AG09309 (cell line): ENCODE measurements at regions not wholly inside any gene's neighbourhood (a gene's known extent, or its start where the extent isn't known, plus 50 kb on each side); places are given as distances from the start of the nearest gene placed in this dataset.

Experiments used
- DNase-seq: peaks from one replicate; pipeline ENCODE4 v3.0.0-alpha.2; 2010; ENCODE audit warnings: low read depth
- H3K4me3 ChIP-seq: 2 replicates; pipeline ENCODE4 v1.5.1; 2011; ENCODE audit warnings: mild to moderate bottlenecking, low read depth, low read length, moderate library complexity; ENCODE audit not compliant: control insufficient read depth
- TF ChIP-seq, protein P1 (sequence below): IDR thresholded peaks from 2 replicates; pipeline ENCODE4 v1.5.1; 2011; ENCODE audit warnings: mild to moderate bottlenecking, low read depth, low read length, inconsistent platforms; ENCODE audit not compliant: insufficient read depth, control insufficient read depth; ENCODE audit errors: missing control alignments

DNA sequence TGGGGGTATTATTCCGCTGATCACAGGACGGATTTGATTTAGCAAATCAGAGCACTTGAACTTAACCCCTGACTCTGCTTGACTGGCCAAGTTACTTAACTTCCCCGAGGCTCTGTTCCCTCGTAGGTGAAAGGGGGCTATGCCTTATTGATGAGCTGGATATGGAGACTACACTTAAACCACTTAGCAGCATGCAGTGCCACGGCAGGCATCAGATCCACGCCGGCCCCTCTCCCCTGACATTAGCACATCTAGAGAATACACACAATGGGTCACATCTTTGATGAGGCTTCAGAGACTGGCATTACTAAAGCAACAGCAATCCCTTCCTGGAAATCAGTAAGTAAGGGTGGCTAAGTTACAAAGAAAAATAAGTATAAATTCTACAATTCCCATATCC, 71.0 kb downstream of the ABCC12 start:
- no peak for DNase-seq
- H3K4me3 ChIP-seq: no peak overlapping the region
- TF ChIP-seq, protein P1, sequence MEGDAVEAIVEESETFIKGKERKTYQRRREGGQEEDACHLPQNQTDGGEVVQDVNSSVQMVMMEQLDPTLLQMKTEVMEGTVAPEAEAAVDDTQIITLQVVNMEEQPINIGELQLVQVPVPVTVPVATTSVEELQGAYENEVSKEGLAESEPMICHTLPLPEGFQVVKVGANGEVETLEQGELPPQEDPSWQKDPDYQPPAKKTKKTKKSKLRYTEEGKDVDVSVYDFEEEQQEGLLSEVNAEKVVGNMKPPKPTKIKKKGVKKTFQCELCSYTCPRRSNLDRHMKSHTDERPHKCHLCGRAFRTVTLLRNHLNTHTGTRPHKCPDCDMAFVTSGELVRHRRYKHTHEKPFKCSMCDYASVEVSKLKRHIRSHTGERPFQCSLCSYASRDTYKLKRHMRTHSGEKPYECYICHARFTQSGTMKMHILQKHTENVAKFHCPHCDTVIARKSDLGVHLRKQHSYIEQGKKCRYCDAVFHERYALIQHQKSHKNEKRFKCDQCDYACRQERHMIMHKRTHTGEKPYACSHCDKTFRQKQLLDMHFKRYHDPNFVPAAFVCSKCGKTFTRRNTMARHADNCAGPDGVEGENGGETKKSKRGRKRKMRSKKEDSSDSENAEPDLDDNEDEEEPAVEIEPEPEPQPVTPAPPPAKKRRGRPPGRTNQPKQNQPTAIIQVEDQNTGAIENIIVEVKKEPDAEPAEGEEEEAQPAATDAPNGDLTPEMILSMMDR: no peak

DNA sequence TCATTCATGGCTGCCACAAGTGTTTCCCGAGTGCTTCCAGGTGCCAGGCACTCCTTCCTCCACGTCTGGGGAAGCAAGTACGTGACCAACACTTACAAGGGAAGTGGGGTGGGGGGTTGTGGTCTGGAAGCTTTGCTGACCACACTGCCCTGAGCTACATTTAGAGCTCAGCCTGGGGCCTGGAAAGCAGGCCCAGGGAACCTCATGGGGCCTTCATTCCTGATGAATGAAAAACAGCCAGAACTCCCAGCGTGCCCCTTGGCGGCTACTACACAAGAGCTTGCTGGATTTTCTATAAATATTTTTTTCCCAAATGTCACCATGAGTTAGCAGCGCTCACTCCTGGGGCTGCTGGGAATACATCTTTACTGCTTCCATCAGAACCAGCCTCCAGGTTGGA, 73.3 kb downstream of the ABCC12 start:
- TF ChIP-seq, protein P1: no peak
- no peak overlapping the region for H3K4me3 ChIP-seq
- DNase-seq: peak; percentile 46

DNA sequence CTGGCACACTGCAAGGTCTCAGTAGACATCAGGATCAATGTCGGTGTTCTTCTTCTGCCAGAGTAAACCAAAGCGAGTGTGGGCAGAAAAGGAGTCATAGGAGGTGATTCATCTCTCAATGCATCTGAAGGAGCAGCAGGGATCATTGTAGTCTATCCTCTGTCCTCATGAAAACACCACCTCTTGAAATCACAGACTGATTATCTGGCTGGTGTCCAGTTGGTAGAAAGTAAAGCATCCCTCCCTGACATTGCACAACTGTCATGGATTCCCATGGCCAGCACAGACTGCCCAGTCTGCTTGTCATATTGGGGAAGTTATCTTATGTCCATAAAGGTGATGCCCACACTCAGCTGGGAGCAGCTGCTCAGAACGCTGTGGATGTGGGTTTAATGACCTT, 74.1 kb downstream of the ABCC12 start:
- DNase-seq: peak; percentile 85
- H3K4me3 ChIP-seq: no peak overlapping the region
- TF ChIP-seq, protein P1: no peak

DNA sequence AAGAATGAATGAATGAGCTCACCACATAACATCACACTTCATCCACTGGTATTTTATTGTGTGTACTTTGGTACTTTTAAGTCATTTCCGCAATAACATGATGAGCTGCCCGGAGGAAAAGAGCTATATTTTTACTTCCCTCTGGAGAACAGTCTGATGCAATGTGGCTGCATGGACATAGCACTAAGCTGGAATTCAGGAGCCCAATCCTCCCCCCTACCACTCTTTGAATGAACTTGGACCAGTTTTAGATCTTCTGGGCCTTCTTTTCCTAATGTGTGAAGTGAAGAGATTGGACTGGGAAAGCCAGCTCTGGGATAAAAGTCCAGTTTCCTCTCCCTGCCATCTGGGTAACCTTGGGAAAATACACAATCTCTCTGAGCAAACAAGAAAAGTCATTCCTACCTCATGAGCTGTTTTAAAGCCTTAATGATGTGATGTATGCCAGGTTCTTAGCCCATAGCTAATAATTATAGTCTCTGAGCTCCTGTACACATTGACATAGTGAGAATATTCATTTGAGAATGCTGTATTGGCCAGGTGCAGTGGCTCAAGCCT, 79.3 kb downstream of the ABCC12 start:
- TF ChIP-seq, protein P1: no peak

DNA sequence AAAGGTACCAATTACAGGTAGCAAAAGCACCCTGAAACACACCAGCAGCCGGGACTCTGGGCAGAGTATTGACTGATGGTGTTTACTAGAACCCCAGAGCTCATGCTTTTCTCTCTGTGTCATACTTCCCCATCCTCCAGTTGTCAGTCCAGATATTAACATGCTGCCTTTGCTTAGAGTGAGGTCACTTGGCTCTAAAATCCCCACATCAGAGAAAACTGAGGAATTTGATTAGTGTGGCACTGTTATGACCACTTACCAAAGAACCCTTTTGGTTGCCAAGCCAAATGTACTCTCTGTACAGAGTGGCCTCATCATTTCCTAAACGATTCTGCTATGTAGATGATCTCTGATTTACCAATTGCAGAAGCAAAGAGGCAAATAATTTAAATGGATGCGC, 80.4 kb downstream of the ABCC12 start:
- H3K4me3 ChIP-seq: no peak overlapping the region
- DNase-seq: no peak
- TF ChIP-seq, protein P1: no peak

More for the DNA sequence above, 79.3 kb downstream of the ABCC12 start:
- DNase-seq: no peak
- H3K4me3 ChIP-seq: no peak overlapping the region

DNA sequence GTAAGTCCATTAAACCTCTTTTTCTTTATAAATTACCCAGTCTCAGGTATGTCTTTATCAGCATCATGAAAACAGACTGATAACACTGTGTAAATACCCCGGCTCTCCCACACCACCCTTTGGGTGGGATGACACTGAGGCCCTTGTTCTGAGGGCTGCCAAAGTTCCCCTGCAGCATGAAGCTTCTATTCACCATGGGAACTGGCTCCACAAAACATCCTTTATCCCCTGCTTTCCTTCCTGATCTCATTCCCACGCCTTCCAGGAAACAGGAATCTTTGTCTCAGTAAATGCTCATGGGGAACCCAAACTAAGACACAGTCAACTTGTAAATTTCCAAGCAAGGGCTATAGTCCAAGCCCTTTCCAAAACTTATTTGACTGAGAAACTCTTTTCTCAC, 88.4 kb downstream of the ABCC12 start:
- no peak overlapping the region for H3K4me3 ChIP-seq
- TF ChIP-seq, protein P1: no peak
- DNase-seq: no peak

DNA sequence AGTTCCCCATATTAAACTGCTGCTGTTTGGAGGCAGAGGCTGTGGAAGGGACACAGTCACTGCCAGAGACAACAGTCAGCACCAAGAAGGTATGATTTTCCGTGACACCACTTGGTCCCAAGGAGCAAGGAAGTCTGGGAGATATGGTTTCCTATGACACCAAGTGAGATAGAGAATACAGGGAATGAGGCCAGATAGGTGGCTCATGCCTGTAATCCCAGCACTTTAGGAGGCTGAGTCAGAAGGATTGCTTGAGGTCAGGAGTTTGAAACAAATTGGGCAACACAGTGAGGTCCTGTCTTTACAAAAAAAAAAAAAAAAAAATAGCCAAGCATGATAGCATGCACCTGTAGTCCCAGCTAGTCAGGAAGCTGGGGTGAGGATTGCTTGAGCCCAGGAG, 90.8 kb downstream of the ABCC12 start:
- no peak for DNase-seq
- TF ChIP-seq, protein P1: no peak
- H3K4me3 ChIP-seq: no peak overlapping the region
